ENCODE measurements at regions not wholly inside any gene's neighbourhood (a gene's known extent, or its start where the extent isn't known, plus 50 kb on each side); places are given as distances from the start of the nearest gene placed in this dataset.

- CTCF ChIA-PET = no interaction called here
- no peak for DNase-seq
- Histone ChIP-seq H3K4me3 (ENCODE audit: low read length) (no peak overlapping the region), H3K4me1 (ENCODE audit: control insufficient read depth in 2 of 2, insufficient read depth in 2 of 2, low read length in 2 of 2) (no peaks in the 10 kb centered on the region), H3K27me3 (ENCODE audit: control insufficient read depth in 2 of 2, insufficient read depth in 2 of 2, low read length in 2 of 2) (peaks cover 0 to 3% of the 10 kb centered on the region in 2 donors), H3K27ac (ENCODE audit: low read depth, low read length) (no peak overlapping the region), H3K9me3 (ENCODE audit: control insufficient read depth in 2 of 3, low read length in 3 of 3) (no peaks in the 10 kb centered on the region), H3K36me3 (ENCODE audit: control insufficient read depth in 2 of 3, insufficient read depth in 3 of 3, low read length in 3 of 3) (no peaks in the 10 kb centered on the region)
- Mint-ChIP-seq H3K36me3 (no peaks in the 10 kb centered on the region), H3K27me3 (peaks cover 0 to 7% (median 0%) of the 10 kb centered on the region in 5 donors), H3K27ac (no peak overlapping the region), H3K9me3 (peaks cover 0 to 3% (median 0%) of the 10 kb centered on the region in 11 donors), H3K4me1 (no peaks in the 10 kb centered on the region), H3K4me3 (no peak overlapping the region)
- POLR2A ChIA-PET = no interaction called here
- no peak for ATAC-seq
- intact Hi-C loops (cut with micrococcal nuclease) = no loop called here
These were observed 186.5 kb downstream of the MSL3 start for GRCh38 chrX:11944501-11944900.

- no peak overlapping the region for H3K27ac Mint-ChIP-seq
- no peaks in the 10 kb centered on the region for H3K36me3 ChIP-seq (ENCODE audit: control insufficient read depth in 2 of 3, insufficient read depth in 3 of 3, low read length in 3 of 3)
- H3K9me3 Mint-ChIP-seq = peaks cover 0 to 3% (median 0%) of the 10 kb centered on the region in 11 donors
- no peak overlapping the region for H3K4me3 ChIP-seq (ENCODE audit: low read length)
- DNase-seq (no peak), ATAC-seq (no peak)
- no peaks in the 10 kb centered on the region for H3K36me3 Mint-ChIP-seq
- no peaks in the 10 kb centered on the region for H3K27me3 ChIP-seq (ENCODE audit: control insufficient read depth in 2 of 2, insufficient read depth in 2 of 2, low read length in 2 of 2)
- no peak overlapping the region for H3K27ac ChIP-seq (ENCODE audit: low read depth, low read length)
- H3K4me3 Mint-ChIP-seq = no peak overlapping the region
- H3K4me1 Mint-ChIP-seq = no peaks in the 10 kb centered on the region
- H3K27me3 Mint-ChIP-seq = peaks cover 0 to 3% (median 0%) of the 10 kb centered on the region in 5 donors
- ChIA-PET CTCF (no interaction called here), POLR2A (no interaction called here)
- H3K4me1 ChIP-seq (ENCODE audit: control insufficient read depth in 2 of 2, insufficient read depth in 2 of 2, low read length in 2 of 2) = no peaks in the 10 kb centered on the region
- H3K9me3 ChIP-seq (ENCODE audit: control insufficient read depth in 2 of 3, low read length in 3 of 3) = no peaks in the 10 kb centered on the region
- intact Hi-C loops (cut with micrococcal nuclease) = no loop called here
These were observed 189.0 kb upstream of the FRMPD4 start for GRCh38 chrX:11949291-11949690.

- H3K4me3 Mint-ChIP-seq = no peak overlapping the region
- no peak overlapping the region for H3K27ac ChIP-seq (ENCODE audit: low read depth, low read length)
- H3K27ac Mint-ChIP-seq = no peak overlapping the region
- H3K9me3 Mint-ChIP-seq = peaks cover 0 to 3% (median 0%) of the 10 kb centered on the region in 11 donors
- POLR2A ChIA-PET = no interaction called here
- H3K27me3 Mint-ChIP-seq = no peaks in the 10 kb centered on the region
- CTCF ChIA-PET = no interaction called here
- ATAC-seq = no peak
- intact Hi-C loops (cut with micrococcal nuclease) = no loop called here
- no peaks in the 10 kb centered on the region for H3K36me3 ChIP-seq (ENCODE audit: control insufficient read depth in 2 of 3, insufficient read depth in 3 of 3, low read length in 3 of 3)
- no peak overlapping the region for H3K4me3 ChIP-seq (ENCODE audit: low read length)
- DNase-seq = no peak
- no peaks in the 10 kb centered on the region for H3K4me1 ChIP-seq (ENCODE audit: control insufficient read depth in 2 of 2, insufficient read depth in 2 of 2, low read length in 2 of 2)
- H3K4me1 Mint-ChIP-seq = no peaks in the 10 kb centered on the region
- no peaks in the 10 kb centered on the region for H3K36me3 Mint-ChIP-seq
- H3K27me3 ChIP-seq (ENCODE audit: control insufficient read depth in 2 of 2, insufficient read depth in 2 of 2, low read length in 2 of 2) = no peaks in the 10 kb centered on the region
- H3K9me3 ChIP-seq (ENCODE audit: control insufficient read depth in 2 of 3, low read length in 3 of 3) = no peaks in the 10 kb centered on the region
These were observed 186.0 kb upstream of the FRMPD4 start for GRCh38 chrX:11952176-11952720.

- no peaks in the 10 kb centered on the region for H3K27me3 ChIP-seq (ENCODE audit: control insufficient read depth in 2 of 2, insufficient read depth in 2 of 2, low read length in 2 of 2)
- CTCF ChIA-PET = no interaction called here
- no peaks in the 10 kb centered on the region for H3K36me3 Mint-ChIP-seq
- no peaks in the 10 kb centered on the region for H3K36me3 ChIP-seq (ENCODE audit: control insufficient read depth in 2 of 3, insufficient read depth in 3 of 3, low read length in 3 of 3)
- no peaks in the 10 kb centered on the region for H3K27me3 Mint-ChIP-seq
- DNase-seq (no peak), ATAC-seq (no peak)
- H3K4me3 ChIP-seq (ENCODE audit: low read length) = no peak overlapping the region
- POLR2A ChIA-PET = no interaction called here
- no peak overlapping the region for H3K27ac Mint-ChIP-seq
- no peaks in the 10 kb centered on the region for H3K9me3 ChIP-seq (ENCODE audit: control insufficient read depth in 2 of 3, low read length in 3 of 3)
- H3K4me3 Mint-ChIP-seq = no peak overlapping the region
- H3K9me3 Mint-ChIP-seq = peaks cover 0 to 3% (median 0%) of the 10 kb centered on the region in 11 donors
- no peaks in the 10 kb centered on the region for H3K4me1 ChIP-seq (ENCODE audit: control insufficient read depth in 2 of 2, insufficient read depth in 2 of 2, low read length in 2 of 2)
- intact Hi-C loops (cut with micrococcal nuclease) = no loop called here
- H3K27ac ChIP-seq (ENCODE audit: low read depth, low read length) = no peak overlapping the region
- H3K4me1 Mint-ChIP-seq = peaks cover 0 to 2% (median 0%) of the 10 kb centered on the region in 7 donors
These were observed 184.7 kb upstream of the FRMPD4 start for GRCh38 chrX:11953615-11954014.

GRCh38 chrX:11954176-11954575 lies 184.1 kb upstream of the FRMPD4 start:
- Histone ChIP-seq H3K9me3 (ENCODE audit: control insufficient read depth in 2 of 3, low read length in 3 of 3) (no peaks in the 10 kb centered on the region), H3K4me1 (ENCODE audit: control insufficient read depth in 2 of 2, insufficient read depth in 2 of 2, low read length in 2 of 2) (no peaks in the 10 kb centered on the region), H3K27me3 (ENCODE audit: control insufficient read depth in 2 of 2, insufficient read depth in 2 of 2, low read length in 2 of 2) (no peaks in the 10 kb centered on the region), H3K27ac (ENCODE audit: low read depth, low read length) (no peak overlapping the region), H3K4me3 (ENCODE audit: low read length) (no peak overlapping the region), H3K36me3 (ENCODE audit: control insufficient read depth in 2 of 3, insufficient read depth in 3 of 3, low read length in 3 of 3) (no peaks in the 10 kb centered on the region)
- no peaks in the 10 kb centered on the region for H3K36me3 Mint-ChIP-seq
- DNase-seq (no peak), ATAC-seq (no peak)
- H3K9me3 Mint-ChIP-seq = peaks cover 0 to 3% (median 0%) of the 10 kb centered on the region in 11 donors
- ChIA-PET POLR2A (no interaction called here), CTCF (no interaction called here)
- H3K4me3 Mint-ChIP-seq = no peak overlapping the region
- peaks cover 0 to 2% (median 0%) of the 10 kb centered on the region in 7 donors for H3K4me1 Mint-ChIP-seq
- H3K27ac Mint-ChIP-seq = no peak overlapping the region
- intact Hi-C loops (cut with micrococcal nuclease) = no loop called here
- no peaks in the 10 kb centered on the region for H3K27me3 Mint-ChIP-seq

GRCh38 chrX:11960031-11960430 lies 178.2 kb upstream of the FRMPD4 start:
- ATAC-seq (no peak), DNase-seq (no peak)
- Mint-ChIP-seq H3K36me3 (no peaks in the 10 kb centered on the region), H3K9me3 (no peaks in the 10 kb centered on the region), H3K4me3 (no peak overlapping the region), H3K27me3 (no peaks in the 10 kb centered on the region), H3K4me1 (peaks cover 0 to 2% (median 0%) of the 10 kb centered on the region in 7 donors), H3K27ac (no peak overlapping the region)
- Histone ChIP-seq H3K4me1 (ENCODE audit: control insufficient read depth in 2 of 2, insufficient read depth in 2 of 2, low read length in 2 of 2) (no peaks in the 10 kb centered on the region), H3K27me3 (ENCODE audit: control insufficient read depth in 2 of 2, insufficient read depth in 2 of 2, low read length in 2 of 2) (no peaks in the 10 kb centered on the region), H3K9me3 (ENCODE audit: control insufficient read depth in 2 of 3, low read length in 3 of 3) (no peaks in the 10 kb centered on the region), H3K27ac (ENCODE audit: low read depth, low read length) (no peak overlapping the region), H3K4me3 (ENCODE audit: low read length) (no peak overlapping the region), H3K36me3 (ENCODE audit: control insufficient read depth in 2 of 3, insufficient read depth in 3 of 3, low read length in 3 of 3) (no peaks in the 10 kb centered on the region)
- intact Hi-C loops (cut with micrococcal nuclease) = no loop called here
- ChIA-PET POLR2A (no interaction called here), CTCF (no interaction called here)

- ChIA-PET CTCF (interaction anchor here (0.6 to 1.1 kb wide), 2 partner anchors 16 to 70 kb away, joined by 3 read pairs; no protein-coding TSS in a partner anchor), POLR2A (no interaction called here)
- intact Hi-C loops (cut with micrococcal nuclease) = no loop called here
- H3K27ac ChIP-seq (ENCODE audit: low read depth, low read length) = no peak overlapping the region
- no peaks in the 10 kb centered on the region for H3K36me3 ChIP-seq (ENCODE audit: control insufficient read depth in 2 of 3, insufficient read depth in 3 of 3, low read length in 3 of 3)
- Mint-ChIP-seq H3K27me3 (peaks cover 0 to 4% (median 0%) of the 10 kb centered on the region in 5 donors), H3K9me3 (no peaks in the 10 kb centered on the region), H3K36me3 (no peaks in the 10 kb centered on the region), H3K4me3 (no peak overlapping the region), H3K27ac (no peak overlapping the region), H3K4me1 (no peaks in the 10 kb centered on the region)
- DNase-seq (no peak), ATAC-seq (no peak)
- H3K4me1 ChIP-seq (ENCODE audit: control insufficient read depth in 2 of 2, insufficient read depth in 2 of 2, low read length in 2 of 2) = no peaks in the 10 kb centered on the region
- no peaks in the 10 kb centered on the region for H3K9me3 ChIP-seq (ENCODE audit: control insufficient read depth in 2 of 3, low read length in 3 of 3)
- no peak overlapping the region for H3K4me3 ChIP-seq (ENCODE audit: low read length)
- H3K27me3 ChIP-seq (ENCODE audit: control insufficient read depth in 2 of 2, insufficient read depth in 2 of 2, low read length in 2 of 2) = no peaks in the 10 kb centered on the region
These were observed 172.8 kb upstream of the FRMPD4 start for GRCh38 chrX:11965436-11965835.
